K562 (cell line): ENCODE measurements at regions not wholly inside any gene's neighbourhood (a gene's known extent, or its start where the extent isn't known, plus 50 kb on each side); places are given as distances from the start of the nearest gene placed in this dataset.

Source experiments
- ATAC-seq: fragments of 200-7000 bp; cut with Tn5 transposase; 3 replicates; pipeline ENCODE4 v1.9.1; 2020; ENCODE audit warnings: moderate library complexity
- BruUV-seq: library from RNA; stranded (reverse); fragments of 400-500 nt; replicated peaks from 2 replicates; lab custom pipeline; 2021; lab: Mats Ljungman, UMichigan
- CTCF ChIA-PET: fragments of 300-600 bp; formaldehyde crosslinking; extraction: SDS; loops from one replicate; lab custom pipeline; 2021; ENCODE audit warnings: low intra/inter-chr PET ratio; lab: Yijun Ruan, JAX
- POLR2A ChIA-PET: fragments of 300-600, 350-650 bp; sonication (Branson Sonifier 250); formaldehyde crosslinking; extraction: SDS; loops from one replicate; lab custom pipeline; 2021; ENCODE audit warnings: antibody characterized with exemption, inconsistent platforms; lab: Yijun Ruan, JAX
- DNase-seq, 4 experiments: peaks; one replicate each; pipeline versions ENCODE4 v3.0.0 to v3.0.0-alpha.2; 2011 to 2018; ENCODE audit warnings: low spot score in 3 of 4, mixed read lengths in 3 of 4; ENCODE audit errors: extremely low read depth in 1 of 4
- FAIRE-seq: peaks from 2 replicates; lab custom pipeline; 2011; peaks lifted over from hg19 to GRCh38; lab: Jason Lieb, UNC
- H2AFZ ChIP-seq: 2 replicates; pipeline ENCODE4 v1.6.0; 2011; ENCODE audit warnings: low read depth, low read length, control low read depth, inconsistent platforms
- H3K27ac ChIP-seq: fragments of 200-600 bp; 3 replicates; pipeline ENCODE4 v1.8.0; 2011; ENCODE audit warnings: low read depth, mild to moderate bottlenecking, control low read depth, inconsistent platforms, low read length, moderate library complexity, mixed read lengths; ENCODE audit errors: extremely low read depth
- H3K27me3 ChIP-seq, 2 experiments: fragments of 300-600 bp in 1 of 2; 2 replicates in 1 of 2; 3 replicates in 1 of 2; pipeline versions ENCODE4 v1.6.0 to v1.8.0; 2011; ENCODE audit warnings: inconsistent platforms in 2 of 2, low read length in 2 of 2, mild to moderate bottlenecking in 1 of 2, mixed read lengths in 1 of 2, moderate library complexity in 1 of 2; ENCODE audit not compliant: control insufficient read depth in 2 of 2, insufficient read depth in 2 of 2
- H3K36me3 ChIP-seq: fragments of 300-600 bp; 3 replicates; pipeline ENCODE4 v1.8.0; 2011; ENCODE audit warnings: mild to moderate bottlenecking, low read length, inconsistent platforms; ENCODE audit not compliant: control insufficient read depth, insufficient read depth
- H3K4me1 ChIP-seq, 2 experiments: fragments of 200-600 bp in 1 of 2; replicated peaks in 1 of 2; 2 replicates in 1 of 2; 3 replicates in 1 of 2; pipeline versions ENCODE4 v1.5.1 to v1.8.0; 2011; ENCODE audit warnings: inconsistent platforms in 2 of 2, low read length in 2 of 2, mild to moderate bottlenecking in 1 of 2, mixed read lengths in 1 of 2, moderate library complexity in 1 of 2; ENCODE audit not compliant: control insufficient read depth in 2 of 2, insufficient read depth in 2 of 2
- H3K4me2 ChIP-seq: 2 replicates; pipeline ENCODE4 v1.6.1; 2011; ENCODE audit warnings: low read length, control low read depth, inconsistent platforms, mixed read lengths; ENCODE audit not compliant: insufficient read depth
- H3K4me3 ChIP-seq: fragments of 200-600 bp; sonication (generic), shearing (Covaris generic); 2 replicates; pipeline ENCODE4 v1.5.1; 2016; ENCODE audit warnings: control low read depth, inconsistent platforms
- H3K79me2 ChIP-seq: fragments of 200-600 bp; 3 replicates; pipeline ENCODE4 v1.8.0; 2011; ENCODE audit warnings: low read length, inconsistent platforms; ENCODE audit not compliant: control insufficient read depth, insufficient read depth
- H3K9ac ChIP-seq, 2 experiments: 2 replicates each; pipeline versions ENCODE4 v1.6.0 to v1.6.1; 2011; ENCODE audit warnings: low read depth in 2 of 2, low read length in 2 of 2, control low read depth in 1 of 2, inconsistent platforms in 1 of 2, mild to moderate bottlenecking in 1 of 2, mixed read lengths in 1 of 2; ENCODE audit not compliant: insufficient read depth in 1 of 2
- H3K9me1 ChIP-seq: one replicate; pipeline ENCODE4 v1.6.0; 2011; ENCODE audit warnings: inconsistent platforms, mild to moderate bottlenecking, low read length, moderate library complexity; ENCODE audit not compliant: control insufficient read depth, insufficient read depth
- H3K9me3 ChIP-seq: replicated peaks from 2 replicates; pipeline ENCODE4 v1.5.1; 2011; ENCODE audit warnings: low read depth, low read length, inconsistent platforms; ENCODE audit not compliant: control insufficient read depth, insufficient read depth
- H4K20me1 ChIP-seq: replicated peaks from 2 replicates; pipeline ENCODE4 v1.6.1; 2011; ENCODE audit warnings: low read length, inconsistent platforms, mixed read lengths; ENCODE audit not compliant: control insufficient read depth, insufficient read depth
- DNMT1 ChIP-seq: fragments of 450-650 bp; IDR thresholded peaks from 2 replicates; pipeline ENCODE4 v1.6.1; 2016; ENCODE audit warnings: antibody characterized with exemption, mild to moderate bottlenecking
- FUS ChIP-seq: fragments of 200-400 bp; formaldehyde crosslinking; optimal IDR thresholded peaks from 2 replicates; pipeline ENCODE3; 2017; ENCODE audit warnings: low read depth, low read length
- HNRNPLL ChIP-seq: fragments of 200-400 bp; formaldehyde crosslinking; IDR thresholded peaks from 2 replicates; pipeline ENCODE4 v1.6.1; 2017; ENCODE audit warnings: low read length, low read depth, mild to moderate bottlenecking; ENCODE audit not compliant: poor library complexity, severe bottlenecking
- NFATC3 ChIP-seq: fragments of 450-650 bp; IDR thresholded peaks from 2 replicates; pipeline ENCODE4 v1.6.1; 2017; ENCODE audit warnings: mild to moderate bottlenecking
- SMARCC2 ChIP-seq: fragments of 450-650 bp; IDR thresholded peaks from 2 replicates; pipeline ENCODE4 v1.6.1; 2017; ENCODE audit warnings: antibody characterized with exemption, moderate library complexity, mild to moderate bottlenecking, low read depth
- SPI1 ChIP-seq: IDR thresholded peaks from 2 replicates; pipeline ENCODE4 v1.6.1; 2011; ENCODE audit warnings: low read depth, low read length, control low read depth, borderline replicate concordance
- TAF9B ChIP-seq: fragments of 450-650 bp; IDR thresholded peaks from 2 replicates; pipeline ENCODE4 v1.6.1; 2018; ENCODE audit warnings: mild to moderate bottlenecking; ENCODE audit not compliant: partially characterized antibody
- WGBS: fragments of 100-300 bp; shearing (Covaris generic); methylation state at CpG from one replicate; pipeline ENCODE4 v1.1.6; 2016; ENCODE audit warnings: low coverage, mixed read lengths; ENCODE audit not compliant: insufficient coverage; ENCODE audit errors: missing lambda C conversion rate; 5-methylcytosine and 5-hydroxymethylcytosine counted together
- in situ Hi-C: fragments of 300-500 bp; cut with MboI; formaldehyde crosslinking; loops from 4 replicates; pipeline ENCODE4 v1.15.0; 2018; ENCODE audit warnings: inconsistent platforms, mixed read lengths
- intact Hi-C: fragments of 100-400 bp; cut with micrococcal nuclease; formaldehyde crosslinking; loops from 2 replicates; pipeline ENCODE4 v1.14.2; 2022
- TF ChIP-seq, protein P1 (sequence below): fragments of 450-650 bp; conservative IDR thresholded peaks from 2 replicates; pipeline ENCODE4 v1.6.1; 2016; ENCODE audit warnings: missing genetic modification characterization, low read depth, mild to moderate bottlenecking, control low read depth, missing compliant biosample characterization
- TF ChIP-seq, protein P2 (sequence below): sonication (generic); formaldehyde crosslinking; IDR thresholded peaks from 2 replicates; pipeline ENCODE4 v1.8.0; 2023; ENCODE audit warnings: missing genetic modification reagents, mild to moderate bottlenecking, borderline replicate concordance
- TF ChIP-seq, protein P3 (sequence below): sonication (generic); formaldehyde crosslinking; IDR thresholded peaks from 2 replicates; pipeline ENCODE4 v1.8.0; 2023; ENCODE audit warnings: mild to moderate bottlenecking, missing genetic modification reagents

DNA sequence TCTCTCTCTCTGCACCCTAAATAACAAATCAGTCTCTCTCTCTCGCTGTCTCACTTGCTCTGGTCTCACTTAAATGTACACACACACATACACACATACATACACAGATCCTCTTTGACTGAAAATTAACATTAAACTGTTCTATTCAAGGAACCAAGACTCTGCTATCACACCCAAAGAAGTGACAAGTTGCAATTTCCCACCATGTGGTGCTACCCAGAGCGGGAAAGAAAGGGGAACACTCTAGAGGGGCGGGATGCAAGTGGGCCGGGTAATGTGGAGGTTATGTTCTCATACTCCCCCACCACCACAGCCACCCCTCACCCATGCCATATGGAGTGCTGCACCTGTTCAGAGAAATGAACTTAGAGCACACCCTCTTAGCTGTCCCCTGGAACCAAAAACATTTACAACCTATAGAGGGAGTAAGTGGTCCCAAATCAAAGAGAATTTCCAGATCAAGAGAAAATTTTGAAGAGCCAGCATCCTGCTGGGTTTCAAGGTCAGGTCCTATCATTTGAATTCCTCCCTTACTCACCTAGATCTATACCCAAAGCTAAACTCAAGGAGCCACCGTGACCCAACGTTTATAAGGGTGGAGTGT is 319.4 kb downstream of the BRINP2 start:
- no peak for ATAC-seq
- DNase-seq: no peak
- no peak overlapping the region for H3K4me3 ChIP-seq
- BruUV-seq: no TSS peak
- intact Hi-C loops (no loop called here), in situ Hi-C loops (no loop called here)
- no peak overlapping the region for H3K9ac ChIP-seq
- no peak for FAIRE-seq
- no peaks in the 10 kb centered on the region for H3K4me1 ChIP-seq
- CTCF ChIA-PET: no interaction called here
- POLR2A ChIA-PET: interaction anchor here (0.5 kb wide), 1 partner anchor 197 kb away, joined by 3 read pairs; no protein-coding TSS in a partner anchor
- H3K4me2 ChIP-seq: no peak overlapping the region
- no peaks in the 10 kb centered on the region for H3K9me1 ChIP-seq
- no peaks in the 10 kb centered on the region for H4K20me1 ChIP-seq
- WGBS: under 1% methylated on average over 6 of the region's 6 CpGs
- no peaks in the 10 kb centered on the region for H3K79me2 ChIP-seq
- H3K9me3 ChIP-seq: no peaks in the 10 kb centered on the region
- TF ChIP-seq, protein P1, sequence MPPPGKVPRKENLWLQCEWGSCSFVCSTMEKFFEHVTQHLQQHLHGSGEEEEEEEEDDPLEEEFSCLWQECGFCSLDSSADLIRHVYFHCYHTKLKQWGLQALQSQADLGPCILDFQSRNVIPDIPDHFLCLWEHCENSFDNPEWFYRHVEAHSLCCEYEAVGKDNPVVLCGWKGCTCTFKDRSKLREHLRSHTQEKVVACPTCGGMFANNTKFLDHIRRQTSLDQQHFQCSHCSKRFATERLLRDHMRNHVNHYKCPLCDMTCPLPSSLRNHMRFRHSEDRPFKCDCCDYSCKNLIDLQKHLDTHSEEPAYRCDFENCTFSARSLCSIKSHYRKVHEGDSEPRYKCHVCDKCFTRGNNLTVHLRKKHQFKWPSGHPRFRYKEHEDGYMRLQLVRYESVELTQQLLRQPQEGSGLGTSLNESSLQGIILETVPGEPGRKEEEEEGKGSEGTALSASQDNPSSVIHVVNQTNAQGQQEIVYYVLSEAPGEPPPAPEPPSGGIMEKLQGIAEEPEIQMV: no peak
- TF ChIP-seq, protein P2, sequence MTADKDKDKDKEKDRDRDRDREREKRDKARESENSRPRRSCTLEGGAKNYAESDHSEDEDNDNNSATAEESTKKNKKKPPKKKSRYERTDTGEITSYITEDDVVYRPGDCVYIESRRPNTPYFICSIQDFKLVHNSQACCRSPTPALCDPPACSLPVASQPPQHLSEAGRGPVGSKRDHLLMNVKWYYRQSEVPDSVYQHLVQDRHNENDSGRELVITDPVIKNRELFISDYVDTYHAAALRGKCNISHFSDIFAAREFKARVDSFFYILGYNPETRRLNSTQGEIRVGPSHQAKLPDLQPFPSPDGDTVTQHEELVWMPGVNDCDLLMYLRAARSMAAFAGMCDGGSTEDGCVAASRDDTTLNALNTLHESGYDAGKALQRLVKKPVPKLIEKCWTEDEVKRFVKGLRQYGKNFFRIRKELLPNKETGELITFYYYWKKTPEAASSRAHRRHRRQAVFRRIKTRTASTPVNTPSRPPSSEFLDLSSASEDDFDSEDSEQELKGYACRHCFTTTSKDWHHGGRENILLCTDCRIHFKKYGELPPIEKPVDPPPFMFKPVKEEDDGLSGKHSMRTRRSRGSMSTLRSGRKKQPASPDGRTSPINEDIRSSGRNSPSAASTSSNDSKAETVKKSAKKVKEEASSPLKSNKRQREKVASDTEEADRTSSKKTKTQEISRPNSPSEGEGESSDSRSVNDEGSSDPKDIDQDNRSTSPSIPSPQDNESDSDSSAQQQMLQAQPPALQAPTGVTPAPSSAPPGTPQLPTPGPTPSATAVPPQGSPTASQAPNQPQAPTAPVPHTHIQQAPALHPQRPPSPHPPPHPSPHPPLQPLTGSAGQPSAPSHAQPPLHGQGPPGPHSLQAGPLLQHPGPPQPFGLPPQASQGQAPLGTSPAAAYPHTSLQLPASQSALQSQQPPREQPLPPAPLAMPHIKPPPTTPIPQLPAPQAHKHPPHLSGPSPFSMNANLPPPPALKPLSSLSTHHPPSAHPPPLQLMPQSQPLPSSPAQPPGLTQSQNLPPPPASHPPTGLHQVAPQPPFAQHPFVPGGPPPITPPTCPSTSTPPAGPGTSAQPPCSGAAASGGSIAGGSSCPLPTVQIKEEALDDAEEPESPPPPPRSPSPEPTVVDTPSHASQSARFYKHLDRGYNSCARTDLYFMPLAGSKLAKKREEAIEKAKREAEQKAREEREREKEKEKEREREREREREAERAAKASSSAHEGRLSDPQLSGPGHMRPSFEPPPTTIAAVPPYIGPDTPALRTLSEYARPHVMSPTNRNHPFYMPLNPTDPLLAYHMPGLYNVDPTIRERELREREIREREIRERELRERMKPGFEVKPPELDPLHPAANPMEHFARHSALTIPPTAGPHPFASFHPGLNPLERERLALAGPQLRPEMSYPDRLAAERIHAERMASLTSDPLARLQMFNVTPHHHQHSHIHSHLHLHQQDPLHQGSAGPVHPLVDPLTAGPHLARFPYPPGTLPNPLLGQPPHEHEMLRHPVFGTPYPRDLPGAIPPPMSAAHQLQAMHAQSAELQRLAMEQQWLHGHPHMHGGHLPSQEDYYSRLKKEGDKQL (CRISPR knock-in tag): no peak
- TF ChIP-seq SPI1 (no peak), TAF9B (no peak), NFATC3 (no peak), DNMT1 (no peak), HNRNPLL (no peak), SMARCC2 (no peak), FUS (no peak)
- TF ChIP-seq, protein P3, sequence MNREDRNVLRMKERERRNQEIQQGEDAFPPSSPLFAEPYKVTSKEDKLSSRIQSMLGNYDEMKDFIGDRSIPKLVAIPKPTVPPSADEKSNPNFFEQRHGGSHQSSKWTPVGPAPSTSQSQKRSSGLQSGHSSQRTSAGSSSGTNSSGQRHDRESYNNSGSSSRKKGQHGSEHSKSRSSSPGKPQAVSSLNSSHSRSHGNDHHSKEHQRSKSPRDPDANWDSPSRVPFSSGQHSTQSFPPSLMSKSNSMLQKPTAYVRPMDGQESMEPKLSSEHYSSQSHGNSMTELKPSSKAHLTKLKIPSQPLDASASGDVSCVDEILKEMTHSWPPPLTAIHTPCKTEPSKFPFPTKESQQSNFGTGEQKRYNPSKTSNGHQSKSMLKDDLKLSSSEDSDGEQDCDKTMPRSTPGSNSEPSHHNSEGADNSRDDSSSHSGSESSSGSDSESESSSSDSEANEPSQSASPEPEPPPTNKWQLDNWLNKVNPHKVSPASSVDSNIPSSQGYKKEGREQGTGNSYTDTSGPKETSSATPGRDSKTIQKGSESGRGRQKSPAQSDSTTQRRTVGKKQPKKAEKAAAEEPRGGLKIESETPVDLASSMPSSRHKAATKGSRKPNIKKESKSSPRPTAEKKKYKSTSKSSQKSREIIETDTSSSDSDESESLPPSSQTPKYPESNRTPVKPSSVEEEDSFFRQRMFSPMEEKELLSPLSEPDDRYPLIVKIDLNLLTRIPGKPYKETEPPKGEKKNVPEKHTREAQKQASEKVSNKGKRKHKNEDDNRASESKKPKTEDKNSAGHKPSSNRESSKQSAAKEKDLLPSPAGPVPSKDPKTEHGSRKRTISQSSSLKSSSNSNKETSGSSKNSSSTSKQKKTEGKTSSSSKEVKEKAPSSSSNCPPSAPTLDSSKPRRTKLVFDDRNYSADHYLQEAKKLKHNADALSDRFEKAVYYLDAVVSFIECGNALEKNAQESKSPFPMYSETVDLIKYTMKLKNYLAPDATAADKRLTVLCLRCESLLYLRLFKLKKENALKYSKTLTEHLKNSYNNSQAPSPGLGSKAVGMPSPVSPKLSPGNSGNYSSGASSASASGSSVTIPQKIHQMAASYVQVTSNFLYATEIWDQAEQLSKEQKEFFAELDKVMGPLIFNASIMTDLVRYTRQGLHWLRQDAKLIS (CRISPR knock-in tag): no peak
- H3K27me3 ChIP-seq: no peaks in the 10 kb centered on the region
- H3K27ac ChIP-seq: no peak overlapping the region
- no peak overlapping the region for H2AFZ ChIP-seq
- no peaks in the 10 kb centered on the region for H3K36me3 ChIP-seq
